SK-N-SH (cell line): ENCODE measurements at regions not wholly inside any gene's neighbourhood (a gene's known extent, or its start where the extent isn't known, plus 50 kb on each side); places are given as distances from the start of the nearest gene placed in this dataset.

Experiments
- CTCF ChIA-PET: fragments of 300-600, 350-600 bp; formaldehyde crosslinking; extraction: SDS; loops from one replicate; lab custom pipeline; 2021; lab: Yijun Ruan, JAX
- POLR2A ChIA-PET: fragments of 350-600 bp; sonication (Branson Sonifier 250); formaldehyde crosslinking; extraction: SDS; loops from one replicate; lab custom pipeline; 2020; ENCODE audit warnings: antibody characterized with exemption, inconsistent platforms; lab: Yijun Ruan, JAX
- DNase-seq: peaks from one replicate; pipeline ENCODE4 v3.0.0; 2012
- H2AFZ ChIP-seq: fragments of 200-600 bp; sonication (generic); 2 replicates; pipeline ENCODE4 v1.8.1; 2016; ENCODE audit warnings: antibody characterized with exemption, mild to moderate bottlenecking, low read depth
- H3F3A ChIP-seq: fragments of 200-600 bp; sonication (generic); replicated peaks from 2 replicates; pipeline ENCODE3; 2016; ENCODE audit warnings: antibody characterized with exemption, mild to moderate bottlenecking; ENCODE audit not compliant: insufficient read depth
- H3K27ac ChIP-seq, 2 experiments: fragments of 200-500 bp in 1 of 2; fragments of 200-600 bp in 1 of 2; sonication (Bioruptor generic) in 1 of 2; sonication (generic), shearing (Covaris generic) in 1 of 2; 2 replicates each; pipeline versions ENCODE4 v1.5.1 to v1.6.1; 2014 to 2016; ENCODE audit warnings: low read depth in 2 of 2, inconsistent platforms in 1 of 2, low read length in 1 of 2, mild to moderate bottlenecking in 1 of 2, mixed read lengths in 1 of 2
- H3K27me3 ChIP-seq: fragments of 200-600 bp; sonication (generic), shearing (Covaris generic); 2 replicates; pipeline ENCODE4 v1.6.1; 2016; ENCODE audit warnings: mixed run types; ENCODE audit not compliant: insufficient read depth
- H3K36me3 ChIP-seq, 2 experiments: fragments of 200-500 bp in 1 of 2; fragments of 200-600 bp in 1 of 2; sonication (Bioruptor generic) in 1 of 2; sonication (generic) in 1 of 2; replicated peaks in 1 of 2; 2 replicates each; pipeline versions ENCODE3 to v1.5.1; 2014 to 2016; ENCODE audit warnings: low read length in 1 of 2, mild to moderate bottlenecking in 1 of 2; ENCODE audit not compliant: insufficient read depth in 2 of 2, control insufficient read depth in 1 of 2
- H3K4me1 ChIP-seq, 2 experiments: fragments of 200-500 bp in 1 of 2; fragments of 200-600 bp in 1 of 2; sonication (Bioruptor generic) in 1 of 2; sonication (generic), shearing (Covaris generic) in 1 of 2; 2 replicates each; pipeline versions ENCODE4 v1.5.1 to v1.6.1; 2014 to 2016; ENCODE audit warnings: low read depth in 1 of 2, low read length in 1 of 2, mixed run types in 1 of 2; ENCODE audit not compliant: insufficient read depth in 2 of 2, control insufficient read depth in 1 of 2
- H3K4me2 ChIP-seq: fragments of 200-600 bp; sonication (generic), shearing (Covaris generic); 2 replicates; pipeline ENCODE4 v1.6.1; 2017; ENCODE audit warnings: mixed run types
- H3K4me3 ChIP-seq, 2 experiments: fragments of 200-500 bp in 1 of 2; fragments of 200-600 bp in 1 of 2; sonication (Bioruptor generic) in 1 of 2; sonication (generic), shearing (Covaris generic) in 1 of 2; 2 replicates each; pipeline versions ENCODE4 v1.5.1 to v1.8.1; 2014 to 2016; ENCODE audit warnings: low read depth in 2 of 2, inconsistent platforms in 1 of 2, low read length in 1 of 2, mild to moderate bottlenecking in 1 of 2, mixed read lengths in 1 of 2, moderate library complexity in 1 of 2
- H3K79me2 ChIP-seq: fragments of 200-600 bp; sonication (generic); 2 replicates; pipeline ENCODE4 v1.8.1; 2017; ENCODE audit warnings: mild to moderate bottlenecking; ENCODE audit not compliant: insufficient read depth
- H3K9ac ChIP-seq: fragments of 200-600 bp; sonication (generic); 2 replicates; pipeline ENCODE4 v1.6.1; 2017; ENCODE audit warnings: mixed run types
- H3K9me2 ChIP-seq: fragments of 200-600 bp; sonication (generic); 2 replicates; pipeline ENCODE4 v1.6.1; 2017; ENCODE audit warnings: mixed run types
- H3K9me3 ChIP-seq: fragments of 200-600 bp; sonication (generic); 2 replicates; pipeline ENCODE4 v1.6.1; 2017; ENCODE audit warnings: mixed run types, mild to moderate bottlenecking, moderate library complexity
- H4K20me1 ChIP-seq: fragments of 200-600 bp; sonication (generic); 2 replicates; pipeline ENCODE4 v1.6.1; 2017; ENCODE audit warnings: mild to moderate bottlenecking, mixed run types; ENCODE audit not compliant: insufficient read depth
- CTCF ChIP-seq: fragments of 200-600 bp; sonication (generic); IDR thresholded peaks from 2 replicates; pipeline ENCODE4 v1.6.1; 2017; ENCODE audit warnings: antibody characterized with exemption, mild to moderate bottlenecking, moderate library complexity
- EP300 ChIP-seq, 2 experiments: IDR thresholded peaks; 2 replicates each; pipeline versions ENCODE4 v1.4.0 to v1.6.1; 2012; ENCODE audit warnings: borderline replicate concordance in 1 of 2, low read depth in 1 of 2, low read length in 1 of 2
- EZH2phosphoT487 ChIP-seq: fragments of 200-600 bp; sonication (generic); IDR thresholded peaks from 2 replicates; pipeline ENCODE4 v1.6.1; 2017; ENCODE audit warnings: low read depth, mixed run types, mild to moderate bottlenecking, antibody characterized with exemption, moderate library complexity, borderline replicate concordance
- FOXJ3 ChIP-seq: sonication (generic); formaldehyde crosslinking; IDR thresholded peaks from 2 replicates; pipeline ENCODE4 v1.5.1; 2020; ENCODE audit warnings: mild to moderate bottlenecking, missing genetic modification reagents
- GATA2 ChIP-seq: sonication (generic); formaldehyde crosslinking; IDR thresholded peaks from 2 replicates; pipeline ENCODE4 v1.5.0; 2020; ENCODE audit warnings: mild to moderate bottlenecking, missing genetic modification reagents
- MAX ChIP-seq: IDR thresholded peaks from 2 replicates; pipeline ENCODE4 v1.4.0; 2012; ENCODE audit warnings: low read depth
- MXI1 ChIP-seq: IDR thresholded peaks from 2 replicates; pipeline ENCODE4 v1.6.1; 2012; ENCODE audit warnings: mild to moderate bottlenecking, low read depth, low read length, improper control_type of control experiment
- PBX3 ChIP-seq: IDR thresholded peaks from 2 replicates; pipeline ENCODE4; 2012
- RCOR1 ChIP-seq: fragments of 150-350 bp; IDR thresholded peaks from 2 replicates; pipeline ENCODE4 v1.6.1; 2017; ENCODE audit warnings: antibody characterized with exemption, low read length
- RXRA ChIP-seq: IDR thresholded peaks from 2 replicates; pipeline ENCODE4 v1.4.0; 2012; ENCODE audit warnings: low read depth, mild to moderate bottlenecking, borderline replicate concordance
- USF2 ChIP-seq: fragments of 150-350 bp; IDR thresholded peaks from 2 replicates; pipeline ENCODE4 v1.6.1; 2017; ENCODE audit warnings: antibody characterized with exemption, low read length, low read depth, borderline replicate concordance
- ZBTB33 ChIP-seq: IDR thresholded peaks from 2 replicates; pipeline ENCODE4 v1.4.0; 2012; ENCODE audit warnings: low read depth, borderline replicate concordance
- WGBS: methylation state at CpG from one replicate; pipeline ENCODE4 v1.1.6; 2017; ENCODE audit warnings: low lambda C conversion rate; 5-methylcytosine and 5-hydroxymethylcytosine counted together

GRCh38 chr13:37429976-37430375 lies 168.6 kb downstream of the POSTN start:
- CTCF ChIA-PET: no interaction called here
- peak overlapping the region in 1 of 2 experiments; percentile 35; a peak in 1 of 4 replicates for H3K27ac ChIP-seq
- no peak for DNase-seq

GRCh38 chr13:37427843-37428494 lies 170.6 kb downstream of the POSTN start:
- no peaks in the 10 kb centered on the region for H4K20me1 ChIP-seq
- H3K4me3 ChIP-seq: no peak overlapping the region
- no peaks in the 10 kb centered on the region for H3K4me1 ChIP-seq
- no peaks in the 10 kb centered on the region for H3K36me3 ChIP-seq
- WGBS: 21% methylated on average over 3 of the region's 3 CpGs
- H3K9ac ChIP-seq: no peak overlapping the region
- DNase-seq: no peak
- peaks cover 5% of the 10 kb centered on the region for H3F3A ChIP-seq
- no peaks in the 10 kb centered on the region for H3K9me2 ChIP-seq
- H3K27me3 ChIP-seq: no peaks in the 10 kb centered on the region
- H3K27ac ChIP-seq: no peak overlapping the region
- no peak overlapping the region for H2AFZ ChIP-seq
- ChIA-PET CTCF (interaction anchor here (0.7 to 1.3 kb wide), 2 partner anchors 26 to 54 kb away, joined by 3 read pairs; no protein-coding TSS in a partner anchor), POLR2A (no interaction called here)
- no peaks in the 10 kb centered on the region for H3K9me3 ChIP-seq
- no peaks in the 10 kb centered on the region for H3K79me2 ChIP-seq
- H3K4me2 ChIP-seq: no peak overlapping the region
- TF ChIP-seq EP300 (IDR thresholded peaks at IDR 0.05; ENCODE audit: borderline replicate concordance in 1 of 2, low read depth in 1 of 2, low read length in 1 of 2) (no peak), ZBTB33 (no peak), EZH2phosphoT487 (no peak), CTCF (peak; percentile 28; the same call in 1 of the 2 replicates), RXRA (no peak), GATA2 (CRISPR knock-in tag) (no peak), PBX3 (no peak), FOXJ3 (no peak)

More at GRCh38 chr13:37429976-37430375, 168.6 kb downstream of the POSTN start:
- POLR2A ChIA-PET: no interaction called here
- Histone ChIP-seq H3K9ac (no peak overlapping the region), H3K4me2 (no peak overlapping the region), H3K36me3 (no peaks in the 10 kb centered on the region), H3F3A (peaks cover 5% of the 10 kb centered on the region), H3K79me2 (no peaks in the 10 kb centered on the region), H3K9me3 (no peaks in the 10 kb centered on the region), H3K27me3 (no peaks in the 10 kb centered on the region), H3K9me2 (no peaks in the 10 kb centered on the region), H3K4me1 (no peaks in the 10 kb centered on the region), H3K4me3 (no peak overlapping the region), H4K20me1 (no peaks in the 10 kb centered on the region), H2AFZ (no peak overlapping the region)
- no peak for TF ChIP-seq EZH2phosphoT487
- no peak for TF ChIP-seq MAX
- no peak for TF ChIP-seq CTCF
- no peak for TF ChIP-seq USF2
- TF ChIP-seq RCOR1: no peak
- TF ChIP-seq MXI1: no peak
- 35% methylated on average over 2 of the region's 2 CpGs for WGBS
